Neural progenitor cell (in vitro differentiated cells): ENCODE measurements at regions not wholly inside any gene's neighbourhood (a gene's known extent, or its start where the extent isn't known, plus 50 kb on each side); places are given as distances from the start of the nearest gene placed in this dataset.

Experiments used
- CTCF ChIP-seq: fragments of 200-600 bp; sonication (generic); IDR thresholded peaks from 2 replicates; pipeline ENCODE4 v1.5.1; 2017; ENCODE audit warnings: antibody characterized with exemption, mild to moderate bottlenecking
- EZH2 ChIP-seq: fragments of 200-600 bp; sonication (generic); IDR thresholded peaks from 2 replicates; pipeline ENCODE4 v1.6.1; 2017; ENCODE audit warnings: antibody characterized with exemption, mild to moderate bottlenecking, moderate library complexity
- EZH2phosphoT487 ChIP-seq: fragments of 200-600 bp; sonication (generic); IDR thresholded peaks from 2 replicates; pipeline ENCODE4 v1.6.1; 2017; ENCODE audit warnings: antibody characterized with exemption

- no peak for TF ChIP-seq CTCF
- TF ChIP-seq EZH2phosphoT487: no peak
- no peak for TF ChIP-seq EZH2
Measured at GRCh38 chr4:57877047-57877458, 766.9 kb upstream of the IGFBP7 start.
